Liver (tissue), 8 donors: ENCODE measurements at regions not wholly inside any gene's neighbourhood (a gene's known extent, or its start where the extent isn't known, plus 50 kb on each side); places are given as distances from the start of the nearest gene placed in this dataset.

Experiments
- DNase-seq: peaks from one replicate; pipeline ENCODE4 v3.0.0-alpha.2; 2017; ENCODE audit warnings: low spot score
- H3K27ac ChIP-seq, 2 donors: one replicate each; pipeline ENCODE4 v1.7.0; 2013; ENCODE audit warnings: inconsistent platforms in 2 of 2, low read length in 2 of 2, control low read depth in 1 of 2, low read depth in 1 of 2, mild to moderate bottlenecking in 1 of 2
- H3K27me3 ChIP-seq, 4 donors: one replicate each; pipeline versions ENCODE4 v1.6.1 to v1.7.0; 2013; ENCODE audit warnings: low read length in 3 of 4, inconsistent platforms in 1 of 4, mild to moderate bottlenecking in 1 of 4, moderate library complexity in 1 of 4; ENCODE audit not compliant: control insufficient read depth in 4 of 4, insufficient read depth in 4 of 4
- H3K36me3 ChIP-seq, 4 donors: one replicate each; pipeline versions ENCODE4 v1.6.1 to v1.7.0; 2013; ENCODE audit warnings: low read length in 3 of 4, mild to moderate bottlenecking in 3 of 4, low read depth in 1 of 4, moderate library complexity in 1 of 4; ENCODE audit not compliant: control insufficient read depth in 4 of 4, insufficient read depth in 3 of 4
- H3K4me1 ChIP-seq, 4 donors: one replicate each; pipeline versions ENCODE4 v1.6.1 to v1.7.0; 2013; ENCODE audit warnings: low read length in 3 of 4, mild to moderate bottlenecking in 3 of 4, moderate library complexity in 1 of 4; ENCODE audit not compliant: control insufficient read depth in 4 of 4, insufficient read depth in 4 of 4
- H3K4me3 ChIP-seq, 3 donors: one replicate each; pipeline versions ENCODE4 v1.6.1 to v1.7.0; 2013; ENCODE audit warnings: low read length in 3 of 3, control low read depth in 1 of 3, low read depth in 1 of 3, mild to moderate bottlenecking in 1 of 3
- H3K9ac ChIP-seq, 2 donors: one replicate each; pipeline ENCODE4 v1.7.0; 2013; ENCODE audit warnings: low read length in 2 of 2, mild to moderate bottlenecking in 2 of 2, moderate library complexity in 2 of 2, control low read depth in 1 of 2, low read depth in 1 of 2
- H3K9me3 ChIP-seq, 4 donors: one replicate each; pipeline versions ENCODE4 v1.6.1 to v1.7.0; 2013; ENCODE audit warnings: low read length in 3 of 4; ENCODE audit not compliant: control insufficient read depth in 4 of 4
- ATF3 ChIP-seq: IDR thresholded peaks from 2 replicates; pipeline ENCODE4 v1.6.1; 2016; ENCODE audit warnings: antibody characterized with exemption
- CTCF ChIP-seq: fragments of 150-350 bp; IDR thresholded peaks from 2 replicates; pipeline ENCODE4 v1.5.1; 2017; ENCODE audit warnings: improper control_type of control experiment, low read depth, low read length; ENCODE audit not compliant: missing input control
- EGR1 ChIP-seq, 2 donors: IDR thresholded peaks; 2 replicates each; pipeline ENCODE4 v1.6.1; 2016 to 2018; ENCODE audit warnings: antibody characterized with exemption in 2 of 2, low read depth in 2 of 2
- FOXA1 ChIP-seq: IDR thresholded peaks from 2 replicates; pipeline ENCODE4 v1.6.1; 2016; ENCODE audit warnings: antibody characterized with exemption
- FOXA2 ChIP-seq: IDR thresholded peaks from 2 replicates; pipeline ENCODE4 v1.6.1; 2016; ENCODE audit warnings: antibody characterized with exemption
- GABPA ChIP-seq, 2 donors: IDR thresholded peaks in 1 of 2; conservative IDR thresholded peaks in 1 of 2; 2 replicates each; pipeline ENCODE4 v1.6.1; 2016; ENCODE audit warnings: antibody characterized with exemption in 2 of 2, mild to moderate bottlenecking in 1 of 2, moderate library complexity in 1 of 2
- HNF4A ChIP-seq, 2 donors: conservative IDR thresholded peaks; 2 replicates each; pipeline ENCODE4 v1.6.1; 2016; ENCODE audit warnings: antibody characterized with exemption in 2 of 2, mild to moderate bottlenecking in 2 of 2
- HNF4G ChIP-seq: IDR thresholded peaks from 2 replicates; pipeline ENCODE4 v1.6.1; 2016; ENCODE audit warnings: antibody characterized with exemption
- JUND ChIP-seq, 2 donors: IDR thresholded peaks; 2 replicates each; pipeline ENCODE4 v1.6.1; 2016; ENCODE audit warnings: antibody characterized with exemption in 2 of 2
- MAX ChIP-seq: IDR thresholded peaks from 2 replicates; pipeline ENCODE4 v1.6.1; 2016; ENCODE audit warnings: antibody characterized with exemption
- NR2F2 ChIP-seq: IDR thresholded peaks from 2 replicates; pipeline ENCODE4 v1.6.1; 2016; ENCODE audit warnings: antibody characterized with exemption
- RAD21 ChIP-seq, 2 donors: IDR thresholded peaks; 2 replicates each; pipeline ENCODE4 v1.6.1; 2016; ENCODE audit warnings: antibody characterized with exemption in 2 of 2, mild to moderate bottlenecking in 2 of 2
- REST ChIP-seq: IDR thresholded peaks from 2 replicates; pipeline ENCODE4 v1.6.1; 2016; ENCODE audit warnings: antibody characterized with exemption, mild to moderate bottlenecking
- RXRA ChIP-seq, 2 donors: IDR thresholded peaks; 2 replicates each; pipeline ENCODE4 v1.6.1; 2017 to 2018; ENCODE audit warnings: antibody characterized with exemption in 2 of 2, mild to moderate bottlenecking in 1 of 2
- SP1 ChIP-seq: IDR thresholded peaks from 2 replicates; pipeline ENCODE4 v1.6.1; 2018; ENCODE audit warnings: antibody characterized with exemption, mild to moderate bottlenecking
- TAF1 ChIP-seq: conservative IDR thresholded peaks from 2 replicates; pipeline ENCODE4 v1.6.1; 2016; ENCODE audit warnings: antibody characterized with exemption, mild to moderate bottlenecking
- YY1 ChIP-seq: IDR thresholded peaks from 2 replicates; pipeline ENCODE4 v1.6.1; 2016; ENCODE audit warnings: antibody characterized with exemption, mild to moderate bottlenecking
- ZBTB33 ChIP-seq: IDR thresholded peaks from 2 replicates; pipeline ENCODE4 v1.6.1; 2016; ENCODE audit warnings: antibody characterized with exemption
- WGBS: extraction: QIAGEN DNeasy Blood & Tissue Kit; methylation state at CpG from one replicate; pipeline ENCODE4 v1.1.7; 2013; 5-methylcytosine and 5-hydroxymethylcytosine counted together
- donor health status: healthy.
- donor health status: healthy.
- donor health status: healthy.
- donor health status: healthy.
- donor health status: healthy.

- no peaks in the 10 kb centered on the region for H3K36me3 ChIP-seq
- no peak overlapping the region for H3K9ac ChIP-seq
- no peaks in the 10 kb centered on the region for H3K9me3 ChIP-seq
- no peak for DNase-seq
- TF ChIP-seq REST (no peak), RXRA (IDR thresholded peaks at IDR 0.05) (no peak), NR2F2 (no peak), ATF3 (no peak), RAD21 (IDR thresholded peaks at IDR 0.05) (no peak), FOXA2 (no peak), ZBTB33 (no peak), EGR1 (IDR thresholded peaks at IDR 0.05; ENCODE audit: low read depth in 2 of 2) (no peak), JUND (IDR thresholded peaks at IDR 0.05) (no peak), SP1 (no peak), HNF4A (conservative IDR thresholded peaks at IDR 0.05) (no peak), CTCF (no peak), YY1 (no peak), MAX (no peak), TAF1 (no peak), GABPA (IDR thresholded peaks at IDR 0.05 in 1 of 2, conservative IDR thresholded peaks at IDR 0.05 in 1 of 2) (no peak)
- no peak overlapping the region for H3K4me3 ChIP-seq
- H3K27ac ChIP-seq = no peak overlapping the region
- WGBS = 77% methylated on average over 1 of the region's 1 CpG
- H3K4me1 ChIP-seq = no peaks in the 10 kb centered on the region
- H3K27me3 ChIP-seq = no peaks in the 10 kb centered on the region
Observed at GRCh38 chr4:101604976-101605375, 185.6 kb upstream of the BANK1 start.

DNA sequence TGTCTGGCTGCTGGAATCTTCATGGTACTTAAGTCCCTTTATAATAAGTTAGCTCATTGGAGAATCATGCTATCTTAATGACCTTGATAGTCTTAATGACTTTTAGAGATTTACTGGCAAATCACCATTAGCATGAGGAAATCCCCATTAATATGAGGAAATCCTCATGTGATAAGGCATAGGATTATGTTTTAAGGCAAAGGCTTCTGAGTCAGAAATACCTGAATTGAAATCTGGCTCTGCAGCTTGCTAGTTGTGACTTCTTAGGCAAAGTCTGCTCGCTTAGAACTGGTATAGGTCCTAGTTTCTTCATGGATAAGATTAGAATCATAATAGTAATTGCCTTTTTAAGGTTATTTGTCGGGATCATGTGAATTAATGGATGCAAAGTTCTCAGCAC lies 190.2 kb upstream of the BANK1 start:
- 83% methylated on average over 2 of the region's 2 CpGs for WGBS
- H3K27me3 ChIP-seq = no peaks in the 10 kb centered on the region
- no peak for DNase-seq
- H3K4me1 ChIP-seq = no peaks in the 10 kb centered on the region
- no peak overlapping the region for H3K27ac ChIP-seq
- H3K9me3 ChIP-seq = peaks cover 0 to 3% (median 0%) of the 10 kb centered on the region in 4 donors
- no peak overlapping the region for H3K4me3 ChIP-seq
- no peaks in the 10 kb centered on the region for H3K36me3 ChIP-seq
- H3K9ac ChIP-seq = no peak overlapping the region
- TF ChIP-seq SP1 (no peak), RAD21 (IDR thresholded peaks at IDR 0.05) (no peak), NR2F2 (no peak), REST (no peak), HNF4G (no peak), ZBTB33 (no peak), HNF4A (conservative IDR thresholded peaks at IDR 0.05) (no peak), FOXA1 (no peak), GABPA (IDR thresholded peaks at IDR 0.05 in 1 of 2, conservative IDR thresholded peaks at IDR 0.05 in 1 of 2) (no peak), FOXA2 (no peak), RXRA (IDR thresholded peaks at IDR 0.05) (no peak), YY1 (no peak), JUND (IDR thresholded peaks at IDR 0.05) (no peak), ATF3 (no peak), TAF1 (no peak)
